Astrocyte (in vitro differentiated cells and primary cell): ENCODE measurements at regions not wholly inside any gene's neighbourhood (a gene's known extent, or its start where the extent isn't known, plus 50 kb on each side); places are given as distances from the start of the nearest gene placed in this dataset.
A peak's percentile ranks its signal among the peaks of the same experiment; 100 is the strongest.

Source experiments
- DNase-seq: peaks from one replicate; pipeline ENCODE4 v3.0.0-alpha.2; 2010; ENCODE audit warnings: low read depth
- FAIRE-seq: peaks from 2 replicates; lab custom pipeline; 2011; peaks lifted over from hg19 to GRCh38; lab: Jason Lieb, UNC
- H2AFZ ChIP-seq: 2 replicates; pipeline ENCODE4 v1.6.0; 2012; ENCODE audit warnings: low read depth, low read length, inconsistent platforms
- H3K27ac ChIP-seq: 2 replicates; pipeline ENCODE4 v1.5.1; 2011; ENCODE audit warnings: low read depth, low read length, inconsistent platforms
- H3K27me3 ChIP-seq: 2 replicates; pipeline ENCODE4 v1.6.0; 2011; ENCODE audit warnings: low read length, inconsistent platforms; ENCODE audit not compliant: insufficient read depth
- H3K36me3 ChIP-seq: 2 replicates; pipeline ENCODE4 v1.5.1; 2011; ENCODE audit warnings: low read length, inconsistent platforms; ENCODE audit not compliant: insufficient read depth
- H3K4me1 ChIP-seq: 2 replicates; pipeline ENCODE4 v1.5.1; 2011; ENCODE audit warnings: low read length, inconsistent platforms; ENCODE audit not compliant: insufficient read depth
- H3K4me2 ChIP-seq: 2 replicates; pipeline ENCODE4 v1.6.0; 2012; ENCODE audit warnings: low read length, inconsistent platforms
- H3K4me3 ChIP-seq: 2 replicates; pipeline ENCODE4 v1.5.1; 2011; ENCODE audit warnings: low read depth, mild to moderate bottlenecking, low read length, inconsistent platforms; ENCODE audit not compliant: insufficient read depth
- H3K79me2 ChIP-seq: 2 replicates; pipeline ENCODE4 v1.6.0; 2012; ENCODE audit warnings: mild to moderate bottlenecking, low read length, inconsistent platforms; ENCODE audit not compliant: insufficient read depth
- H3K9ac ChIP-seq: 2 replicates; pipeline ENCODE4 v1.6.0; 2012; ENCODE audit warnings: mild to moderate bottlenecking, low read length, inconsistent platforms
- H3K9me3 ChIP-seq: 2 replicates; pipeline ENCODE4 v1.5.1; 2012; ENCODE audit warnings: low read depth, mild to moderate bottlenecking, low read length, inconsistent platforms; ENCODE audit not compliant: insufficient read depth
- H4K20me1 ChIP-seq: 2 replicates; pipeline ENCODE4 v1.6.0; 2012; ENCODE audit warnings: low read length, inconsistent platforms; ENCODE audit not compliant: insufficient read depth
- H3K27ac Mint-ChIP-seq: one replicate; pipeline ENCODE4 v1.8.0; 2021; ENCODE audit warnings: mild to moderate bottlenecking, mixed read lengths; ENCODE audit not compliant: unreplicated experiment
- H3K27me3 Mint-ChIP-seq: one replicate; pipeline ENCODE4 v1.8.0; 2021; ENCODE audit warnings: low read depth, mixed read lengths; ENCODE audit not compliant: unreplicated experiment
- H3K36me3 Mint-ChIP-seq: one replicate; pipeline ENCODE4 v1.8.0; 2021; ENCODE audit warnings: low read depth, mixed read lengths; ENCODE audit not compliant: unreplicated experiment
- H3K4me1 Mint-ChIP-seq: one replicate; pipeline ENCODE4 v1.8.0; 2021; ENCODE audit warnings: low read depth, mixed read lengths; ENCODE audit not compliant: unreplicated experiment
- H3K4me3 Mint-ChIP-seq: one replicate; pipeline ENCODE4 v1.8.0; 2021; ENCODE audit warnings: mild to moderate bottlenecking, moderate library complexity, mixed read lengths; ENCODE audit not compliant: unreplicated experiment
- H3K9me3 Mint-ChIP-seq: one replicate; pipeline ENCODE4 v1.8.0; 2021; ENCODE audit warnings: mild to moderate bottlenecking, mixed read lengths; ENCODE audit not compliant: unreplicated experiment
- EZH2 ChIP-seq: IDR thresholded peaks from 2 replicates; pipeline ENCODE4 v1.6.1; 2012; ENCODE audit warnings: mild to moderate bottlenecking, low read length, inconsistent platforms; ENCODE audit not compliant: insufficient read depth
- TF ChIP-seq, protein P1 (sequence below): IDR thresholded peaks from 2 replicates; pipeline ENCODE4 v1.5.1; 2011; ENCODE audit warnings: low read depth, mild to moderate bottlenecking, inconsistent platforms, low read length, moderate library complexity; ENCODE audit not compliant: insufficient read depth

DNA sequence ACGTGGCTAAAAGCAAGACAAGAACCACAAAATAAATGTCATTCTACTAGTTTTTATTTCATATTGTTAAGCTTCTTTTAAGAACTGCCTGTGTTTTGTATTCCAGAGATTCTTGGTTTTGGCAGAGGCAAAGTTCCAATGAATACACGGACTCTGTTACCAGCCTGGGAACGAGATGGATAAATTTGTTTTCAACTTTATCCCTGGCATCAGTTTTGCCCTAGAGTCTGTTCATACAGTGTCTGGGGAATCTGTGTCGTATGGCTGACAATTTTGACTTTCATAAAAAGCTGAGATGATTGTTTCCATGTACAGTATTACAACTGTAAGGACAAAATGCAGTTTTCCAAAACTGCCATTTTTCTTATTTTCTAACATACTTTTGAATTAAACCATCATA is 327.6 kb downstream of the TBC1D4 start:
- no peak for DNase-seq
- Mint-ChIP-seq H3K9me3 (peaks cover 16% of the 10 kb centered on the region), H3K36me3 (peaks cover 1% of the 10 kb centered on the region), H3K4me3 (no peak overlapping the region), H3K27me3 (no peaks in the 10 kb centered on the region), H3K4me1 (peaks cover 36% of the 10 kb centered on the region), H3K27ac (no peak overlapping the region)
- Histone ChIP-seq H3K36me3 (no peaks in the 10 kb centered on the region), H3K27ac (no peak overlapping the region), H3K27me3 (no peaks in the 10 kb centered on the region), H3K4me2 (no peak overlapping the region), H3K9me3 (no peaks in the 10 kb centered on the region), H3K4me1 (peaks cover 5% of the 10 kb centered on the region), H3K4me3 (no peak overlapping the region), H2AFZ (no peak overlapping the region), H4K20me1 (no peaks in the 10 kb centered on the region), H3K9ac (no peak overlapping the region), H3K79me2 (no peaks in the 10 kb centered on the region)
- no peak for FAIRE-seq
- no peak for TF ChIP-seq EZH2
- TF ChIP-seq, protein P1, sequence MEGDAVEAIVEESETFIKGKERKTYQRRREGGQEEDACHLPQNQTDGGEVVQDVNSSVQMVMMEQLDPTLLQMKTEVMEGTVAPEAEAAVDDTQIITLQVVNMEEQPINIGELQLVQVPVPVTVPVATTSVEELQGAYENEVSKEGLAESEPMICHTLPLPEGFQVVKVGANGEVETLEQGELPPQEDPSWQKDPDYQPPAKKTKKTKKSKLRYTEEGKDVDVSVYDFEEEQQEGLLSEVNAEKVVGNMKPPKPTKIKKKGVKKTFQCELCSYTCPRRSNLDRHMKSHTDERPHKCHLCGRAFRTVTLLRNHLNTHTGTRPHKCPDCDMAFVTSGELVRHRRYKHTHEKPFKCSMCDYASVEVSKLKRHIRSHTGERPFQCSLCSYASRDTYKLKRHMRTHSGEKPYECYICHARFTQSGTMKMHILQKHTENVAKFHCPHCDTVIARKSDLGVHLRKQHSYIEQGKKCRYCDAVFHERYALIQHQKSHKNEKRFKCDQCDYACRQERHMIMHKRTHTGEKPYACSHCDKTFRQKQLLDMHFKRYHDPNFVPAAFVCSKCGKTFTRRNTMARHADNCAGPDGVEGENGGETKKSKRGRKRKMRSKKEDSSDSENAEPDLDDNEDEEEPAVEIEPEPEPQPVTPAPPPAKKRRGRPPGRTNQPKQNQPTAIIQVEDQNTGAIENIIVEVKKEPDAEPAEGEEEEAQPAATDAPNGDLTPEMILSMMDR = no peak

- Histone ChIP-seq H3K79me2 (no peaks in the 10 kb centered on the region), H3K27ac (no peak overlapping the region), H2AFZ (no peak overlapping the region), H3K9me3 (no peaks in the 10 kb centered on the region), H4K20me1 (no peaks in the 10 kb centered on the region), H3K4me2 (no peak overlapping the region), H3K9ac (no peak overlapping the region), H3K4me3 (no peak overlapping the region), H3K36me3 (no peaks in the 10 kb centered on the region), H3K4me1 (peaks cover 5% of the 10 kb centered on the region), H3K27me3 (no peaks in the 10 kb centered on the region)
- peaks cover 1% of the 10 kb centered on the region for H3K36me3 Mint-ChIP-seq
- no peaks in the 10 kb centered on the region for H3K27me3 Mint-ChIP-seq
- peaks cover 15% of the 10 kb centered on the region for H3K9me3 Mint-ChIP-seq
- peaks cover 36% of the 10 kb centered on the region for H3K4me1 Mint-ChIP-seq
- FAIRE-seq (no peak), DNase-seq (peak; percentile 18)
- no peak overlapping the region for H3K4me3 Mint-ChIP-seq
- H3K27ac Mint-ChIP-seq = peak overlapping the region; percentile 50
- TF ChIP-seq, protein P1 = no peak
- TF ChIP-seq EZH2 = no peak
Observed at GRCh38 chr13:75153834-75154233, 328.1 kb downstream of the TBC1D4 start.

DNA sequence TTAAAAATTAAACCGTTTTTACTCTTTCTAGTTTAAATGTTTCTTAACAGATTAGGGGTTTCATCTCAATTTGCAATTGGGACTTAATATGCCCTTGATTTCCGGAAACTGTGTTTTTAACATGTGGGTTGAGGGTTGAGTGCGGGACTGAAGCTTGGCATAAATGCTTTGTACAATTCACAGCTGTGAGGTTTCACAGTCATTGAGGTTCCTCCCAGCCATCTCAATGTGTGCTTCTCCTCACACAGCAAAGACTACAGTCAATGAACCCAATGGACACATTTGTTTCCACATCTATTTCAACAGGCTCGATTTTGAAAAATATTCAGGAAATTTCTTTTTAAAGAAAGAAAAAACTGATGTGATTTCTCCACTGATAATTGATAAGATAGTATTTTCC is 328.6 kb downstream of the TBC1D4 start:
- Mint-ChIP-seq H3K27ac (peak overlapping the region; percentile 50), H3K36me3 (peaks cover 1% of the 10 kb centered on the region), H3K9me3 (peaks cover 14% of the 10 kb centered on the region), H3K4me1 (peaks cover 35% of the 10 kb centered on the region), H3K27me3 (no peaks in the 10 kb centered on the region), H3K4me3 (no peak overlapping the region)
- H3K79me2 ChIP-seq = no peaks in the 10 kb centered on the region
- no peaks in the 10 kb centered on the region for H4K20me1 ChIP-seq
- no peaks in the 10 kb centered on the region for H3K27me3 ChIP-seq
- no peaks in the 10 kb centered on the region for H3K9me3 ChIP-seq
- no peak overlapping the region for H3K9ac ChIP-seq
- H3K27ac ChIP-seq = no peak overlapping the region
- H3K4me1 ChIP-seq = peaks cover 5% of the 10 kb centered on the region
- FAIRE-seq = no peak
- no peak for DNase-seq
- H2AFZ ChIP-seq = no peak overlapping the region
- H3K4me3 ChIP-seq = no peak overlapping the region
- no peak for TF ChIP-seq EZH2
- no peak overlapping the region for H3K4me2 ChIP-seq
- no peaks in the 10 kb centered on the region for H3K36me3 ChIP-seq
